ENCODE measurements at regions not wholly inside any gene's neighbourhood (a gene's known extent, or its start where the extent isn't known, plus 50 kb on each side); places are given as distances from the start of the nearest gene placed in this dataset.

GRCh38 chr13:89966524-89966923 lies 1381.0 kb upstream of the MIR17HG start:
- TF ChIP-seq CTCF (IDR thresholded peaks at IDR 0.05) (no peak), POLR2A (IDR thresholded peaks at IDR 0.05) (no peak)

Measured in esophagus squamous epithelium (tissue), 4 donors.